GM13976 (cell line): ENCODE measurements at regions not wholly inside any gene's neighbourhood (a gene's known extent, or its start where the extent isn't known, plus 50 kb on each side); places are given as distances from the start of the nearest gene placed in this dataset.

ENCODE experiments used
- DNase-seq: peaks from one replicate; pipeline ENCODE4 v3.0.0; 2012; ENCODE audit warnings: low spot score
- CTCF ChIP-seq: IDR thresholded peaks from 2 replicates; pipeline ENCODE4 v1.5.1; 2012; ENCODE audit warnings: borderline replicate concordance, mild to moderate bottlenecking; ENCODE audit not compliant: insufficient read depth; ENCODE audit errors: extremely low read depth, missing control alignments, control extremely low read depth
- in situ Hi-C: fragments of 300-500 bp; cut with MboI; formaldehyde crosslinking; loops from one replicate; pipeline ENCODE4 v1.12.0; 2022; ENCODE audit warnings: low sequenced_read_pairs, mixed read lengths, inconsistent platforms; ENCODE audit not compliant: unreplicated experiment

GRCh38 chr3:72354486-72354885 lies 493.8 kb downstream of the SHQ1 start:
- TF ChIP-seq CTCF: no peak
- DNase-seq: no peak
- in situ Hi-C loops: no loop called here

- DNase-seq: no peak
- no peak for TF ChIP-seq CTCF
- in situ Hi-C loops: no loop called here
Observed at GRCh38 chr3:72353236-72354128, 494.8 kb downstream of the SHQ1 start.

GRCh38 chr3:72352176-72352575 lies 496.1 kb downstream of the SHQ1 start:
- no peak for TF ChIP-seq CTCF
- no peak for DNase-seq
- in situ Hi-C loops: no loop called here

GRCh38 chr3:72351536-72351935 lies 496.7 kb downstream of the SHQ1 start:
- in situ Hi-C loops: no loop called here
- DNase-seq: no peak
- TF ChIP-seq CTCF: no peak

GRCh38 chr3:72350761-72351505 lies 497.3 kb downstream of the SHQ1 start:
- TF ChIP-seq CTCF: no peak
- DNase-seq: no peak
- in situ Hi-C loops: no loop called here

GRCh38 chr3:72348357-72348756 lies 499.9 kb downstream of the SHQ1 start:
- in situ Hi-C loops: no loop called here

More at GRCh38 chr3:72348357-72348756, 499.9 kb downstream of the SHQ1 start:
- TF ChIP-seq CTCF: no peak
- no peak for DNase-seq
